ENCODE measurements at regions not wholly inside any gene's neighbourhood (a gene's known extent, or its start where the extent isn't known, plus 50 kb on each side); places are given as distances from the start of the nearest gene placed in this dataset.
"Not testable (repeated sequence)": the region's sequence is repeated elsewhere in the genome, so short reads cannot be mapped to it uniquely, and the experiment has no call there.

- no peak for DNase-seq
Measured at GRCh38 chr9:105116052-105116868, 128.2 kb upstream of the SLC44A1 start.

- no peak for DNase-seq
Measured at GRCh38 chr9:105117234-105117633, 127.2 kb upstream of the SLC44A1 start.

- DNase-seq: no peak
Measured at GRCh38 chr9:105118636-105119035, 125.8 kb upstream of the SLC44A1 start.

GRCh38 chr9:105119156-105119555 is 125.3 kb upstream of the SLC44A1 start:
- no peak for DNase-seq

GRCh38 chr9:105121861-105122430 is 122.5 kb upstream of the SLC44A1 start:
- no peak for DNase-seq

GRCh38 chr9:105124598-105124997 is 119.9 kb upstream of the SLC44A1 start:
- DNase-seq: not testable (repeated sequence)

- no peak for DNase-seq
Measured at GRCh38 chr9:105126226-105126625, 118.2 kb upstream of the SLC44A1 start.

- DNase-seq: peak; percentile 85
Measured at GRCh38 chr9:105127863-105128220, 116.6 kb upstream of the SLC44A1 start.

- no peak for DNase-seq
Measured at GRCh38 chr9:105128908-105129600, 115.4 kb upstream of the SLC44A1 start.

- no peak for DNase-seq
Measured at GRCh38 chr9:105129731-105130130, 114.7 kb upstream of the SLC44A1 start.

GRCh38 chr9:105131981-105132380 is 112.5 kb upstream of the SLC44A1 start:
- no peak for DNase-seq

GRCh38 chr9:105132606-105133005 is 111.8 kb upstream of the SLC44A1 start:
- no peak for DNase-seq

GRCh38 chr9:105138306-105138801 is 106.1 kb upstream of the SLC44A1 start:
- no peak for DNase-seq

GRCh38 chr9:105141146-105141975 is 103.1 kb upstream of the SLC44A1 start:
- no peak for DNase-seq

- DNase-seq: no peak
Measured at GRCh38 chr9:105141976-105142250, 102.5 kb upstream of the SLC44A1 start.

- no peak for DNase-seq
Measured at GRCh38 chr9:105142406-105143135, 101.9 kb upstream of the SLC44A1 start.

- no peak for DNase-seq
Measured at GRCh38 chr9:105143136-105143430, 101.4 kb upstream of the SLC44A1 start.

- no peak for DNase-seq
Measured at GRCh38 chr9:105144076-105144475, 100.4 kb upstream of the SLC44A1 start.

GRCh38 chr9:105144841-105145240 is 99.6 kb upstream of the SLC44A1 start:
- DNase-seq: no peak

GRCh38 chr9:105146677-105147076 is 97.8 kb upstream of the SLC44A1 start:
- no peak for DNase-seq

GRCh38 chr9:105147110-105147871 is 97.2 kb upstream of the SLC44A1 start:
- no peak for DNase-seq

All from GF-D8 (cell line).